ENCODE measurements at regions not wholly inside any gene's neighbourhood (a gene's known extent, or its start where the extent isn't known, plus 50 kb on each side); places are given as distances from the start of the nearest gene placed in this dataset.
A peak's percentile ranks its signal among the peaks of the same experiment; 100 is the strongest.

DNA sequence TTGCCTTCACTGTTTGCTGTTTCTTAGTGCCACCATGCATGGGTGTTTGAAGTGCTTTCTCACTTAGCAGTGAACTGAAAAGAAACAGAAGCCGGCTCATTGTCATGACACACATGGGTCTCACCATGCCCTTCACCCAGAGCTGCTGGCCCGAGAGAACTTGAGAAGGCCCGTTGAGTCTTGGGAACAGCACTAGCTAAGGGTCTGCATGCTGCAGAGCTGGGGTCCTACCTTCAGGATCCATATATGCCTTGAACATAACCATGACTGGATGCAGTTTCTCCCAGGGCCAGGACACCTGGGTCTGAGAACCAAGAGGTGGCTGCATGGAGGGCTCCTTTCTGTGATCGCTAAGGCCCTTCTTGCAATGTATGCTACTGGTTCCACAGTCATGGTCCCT, 245.5 kb upstream of the HS6ST1 start:
- DNase-seq = no peak

DNA sequence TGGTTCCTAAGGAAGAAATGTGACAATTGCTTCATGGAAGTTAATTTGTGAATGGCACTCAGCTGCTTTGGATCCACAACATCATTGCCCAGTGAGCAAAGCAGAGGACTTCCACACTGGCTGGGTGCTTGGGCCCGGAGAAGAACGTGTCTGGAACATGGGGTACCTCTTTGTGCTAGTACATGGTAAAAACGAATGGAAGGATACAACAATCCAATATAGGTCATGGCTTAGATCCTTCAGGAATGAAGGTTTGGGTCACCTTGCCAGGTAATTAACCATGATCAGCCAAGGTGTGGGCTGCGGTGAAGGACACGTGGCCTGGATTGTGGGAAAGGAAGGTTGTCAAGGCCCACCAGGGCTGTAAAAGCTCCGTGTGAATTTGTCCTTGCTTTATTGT, 245.9 kb upstream of the HS6ST1 start:
- DNase-seq = no peak

DNA sequence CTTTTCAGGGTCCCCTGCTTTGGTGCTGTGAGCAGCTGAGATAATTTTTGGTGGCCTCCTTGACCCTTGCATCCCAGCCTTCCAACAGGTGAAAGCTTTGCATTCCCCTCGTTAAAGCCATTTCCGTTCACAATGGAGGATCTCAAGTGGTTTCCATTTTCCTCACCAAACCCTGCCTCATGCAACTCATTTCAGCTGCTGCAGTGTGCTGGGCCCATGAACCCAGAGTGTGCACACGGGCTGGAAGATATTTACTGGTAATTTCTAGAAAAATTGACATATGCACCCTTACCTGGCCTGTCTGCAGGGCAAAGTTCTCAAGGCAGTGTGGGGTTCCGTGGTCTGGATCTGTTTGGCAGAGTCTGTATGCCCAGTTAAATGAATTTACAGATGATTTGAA, 246.8 kb upstream of the HS6ST1 start:
- DNase-seq = no peak

DNA sequence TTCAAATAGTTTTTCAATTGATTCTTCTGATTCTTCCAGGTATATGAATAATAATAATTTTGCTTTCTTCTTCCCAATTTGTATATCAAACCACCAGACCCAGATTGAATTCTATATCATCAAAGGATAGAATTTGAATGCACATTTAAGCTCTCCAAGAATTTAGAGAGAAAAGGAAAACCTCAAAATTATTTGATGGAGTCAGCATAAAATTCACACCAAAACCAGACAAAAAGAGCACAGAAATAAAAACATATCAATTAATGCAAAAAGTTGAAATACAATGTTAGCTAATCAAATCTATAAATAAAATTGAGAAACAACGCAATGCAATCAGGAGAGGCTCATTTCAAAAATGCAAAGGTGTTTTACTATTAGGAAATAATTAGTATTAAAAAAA, 248.0 kb upstream of the HS6ST1 start:
- DNase-seq = no peak

DNA sequence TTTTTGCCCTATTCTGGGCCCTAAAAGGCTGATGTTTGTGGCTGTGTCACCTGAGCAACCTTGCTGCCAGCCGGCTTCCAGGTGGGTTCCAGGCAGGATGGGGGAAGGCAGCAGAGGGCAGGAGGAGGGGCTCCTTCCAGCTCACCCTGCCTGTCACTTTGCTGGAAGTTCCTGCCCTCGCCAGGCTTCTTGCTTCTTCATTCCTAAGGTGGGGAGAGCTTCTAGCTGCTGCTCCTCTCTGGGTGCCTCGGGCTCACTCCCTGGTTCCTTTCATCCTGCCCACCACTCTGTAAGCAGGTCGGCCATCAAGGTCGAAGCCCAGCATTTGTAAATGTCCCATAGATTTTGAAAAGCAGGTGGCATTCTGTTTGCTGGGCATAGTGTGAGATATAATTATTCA, 249.4 kb upstream of the HS6ST1 start:
- no peak for DNase-seq

DNA sequence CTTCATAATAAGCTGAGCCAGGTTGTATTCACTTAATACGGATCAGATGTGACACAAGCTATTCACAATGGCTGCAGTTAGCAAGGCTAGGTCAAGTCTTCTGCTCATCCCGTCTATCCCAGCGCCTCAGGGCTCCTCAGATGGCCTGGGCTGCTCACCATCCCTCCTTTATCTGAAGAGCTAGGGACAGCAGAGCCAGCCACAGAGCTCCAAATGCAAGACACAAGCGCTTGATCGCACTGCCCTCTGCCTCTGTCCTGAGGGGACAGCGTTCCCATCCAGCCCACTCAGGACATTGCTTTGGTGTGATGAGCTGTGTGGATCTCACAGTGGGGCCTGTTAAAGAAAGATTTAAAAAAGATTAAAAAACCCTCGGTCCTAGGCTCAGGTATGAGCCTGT, 254.4 kb upstream of the HS6ST1 start:
- DNase-seq = no peak

DNA sequence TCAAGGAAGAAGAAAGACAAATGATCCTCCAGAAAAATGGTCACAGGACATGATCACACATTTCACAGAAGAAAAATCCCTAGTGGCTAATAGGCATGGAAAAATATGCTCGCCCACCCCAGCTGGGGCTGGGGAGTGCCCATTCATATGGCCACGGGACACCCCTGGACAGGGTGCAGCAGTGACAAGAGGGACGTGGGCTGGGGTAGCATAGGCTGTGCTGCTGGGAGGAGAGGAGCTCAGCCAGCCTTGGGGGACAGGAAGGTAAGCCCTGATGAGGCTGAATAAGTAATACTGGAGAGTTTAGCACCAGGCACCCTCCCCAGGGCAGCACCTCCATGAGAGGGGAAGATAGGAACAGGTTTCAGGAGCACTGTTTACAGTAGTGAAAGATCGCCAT, 254.9 kb upstream of the HS6ST1 start:
- DNase-seq = no peak

DNA sequence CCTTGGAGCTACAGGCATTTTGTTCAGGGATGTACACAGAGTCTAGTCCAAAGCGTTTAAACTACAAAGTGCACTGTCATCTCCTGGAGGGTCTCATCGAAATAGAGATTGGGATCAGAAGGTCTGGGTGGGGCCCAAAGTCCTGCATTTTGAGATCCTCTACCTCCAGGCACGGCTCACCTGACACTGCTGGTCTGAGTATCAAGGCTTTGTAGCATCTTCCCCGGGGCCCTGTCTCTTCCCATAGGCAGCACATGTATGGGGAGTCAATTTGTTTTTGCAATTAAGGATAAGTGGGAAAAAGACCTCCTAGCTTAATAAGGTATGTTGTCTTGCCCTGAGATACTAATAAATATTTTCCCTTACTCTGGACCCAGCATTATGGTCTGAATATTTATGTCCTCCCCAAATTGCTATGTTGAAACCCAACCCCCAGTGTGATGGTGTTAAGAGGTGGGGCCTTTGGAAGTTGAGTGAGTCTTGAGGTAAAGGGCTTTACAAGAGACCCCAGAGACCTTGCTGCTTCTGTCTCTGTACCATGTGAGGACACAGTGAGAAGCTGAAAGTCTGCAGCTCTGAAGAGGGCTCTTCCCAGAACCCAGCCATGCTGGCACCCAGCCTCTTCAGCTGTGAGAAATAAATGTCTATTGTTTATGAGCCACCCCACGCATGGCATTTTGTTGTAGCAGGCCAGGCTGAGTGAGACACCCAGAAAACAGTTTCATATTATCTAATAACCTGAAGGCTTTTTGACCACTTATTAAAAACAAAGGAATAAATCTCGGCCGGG, 258.7 kb upstream of the HS6ST1 start:
- DNase-seq = peak in 18 of 58 donors; percentile 8 to 58 (median 23)

DNA sequence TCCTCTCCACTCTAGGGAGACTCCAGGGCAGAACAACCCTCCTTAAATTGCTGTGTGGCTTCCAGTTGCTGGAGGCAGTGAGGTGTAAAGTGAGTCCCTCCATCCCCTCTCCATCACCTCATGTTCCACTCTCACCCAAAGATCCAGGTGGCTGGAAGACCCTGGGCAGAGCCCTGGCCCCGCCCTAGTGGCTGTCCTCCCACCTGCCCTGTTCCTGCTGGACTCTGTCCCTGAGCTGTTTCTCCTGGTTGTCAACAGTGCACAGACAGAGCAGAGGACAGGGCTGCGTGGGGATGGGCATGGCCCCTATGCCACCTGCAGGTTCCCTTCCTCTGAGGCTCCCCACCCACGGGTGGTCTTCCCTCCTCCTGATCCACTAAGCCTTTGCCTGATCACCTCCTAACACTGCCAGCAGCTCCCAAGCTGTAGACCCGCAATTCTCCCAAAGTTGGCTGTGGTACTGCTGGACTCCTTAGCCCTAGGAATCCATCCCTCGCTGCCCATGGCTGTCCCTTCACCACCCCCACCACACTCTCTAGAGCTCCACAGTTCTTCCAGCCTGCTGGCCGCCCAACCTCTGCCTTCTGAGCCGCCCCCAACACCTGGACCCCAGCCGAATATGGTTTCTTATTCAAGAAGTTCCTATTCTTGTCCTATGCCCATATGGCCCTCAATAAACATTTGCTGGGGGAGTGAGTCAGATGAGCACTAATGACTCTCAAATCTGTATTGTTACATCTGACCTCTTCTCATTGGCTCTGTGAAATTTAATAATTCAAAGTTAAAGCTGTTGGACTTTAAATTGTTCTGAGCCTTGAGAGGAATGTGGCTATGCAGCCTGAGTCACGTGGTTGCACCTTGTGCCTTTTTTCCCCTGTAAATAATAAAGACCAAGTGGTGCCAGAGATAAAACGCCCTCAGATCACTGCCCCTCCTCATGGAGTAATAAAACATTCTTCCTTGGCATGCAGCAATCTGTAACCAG, 260.0 kb upstream of the HS6ST1 start:
- DNase-seq = no peak

DNA sequence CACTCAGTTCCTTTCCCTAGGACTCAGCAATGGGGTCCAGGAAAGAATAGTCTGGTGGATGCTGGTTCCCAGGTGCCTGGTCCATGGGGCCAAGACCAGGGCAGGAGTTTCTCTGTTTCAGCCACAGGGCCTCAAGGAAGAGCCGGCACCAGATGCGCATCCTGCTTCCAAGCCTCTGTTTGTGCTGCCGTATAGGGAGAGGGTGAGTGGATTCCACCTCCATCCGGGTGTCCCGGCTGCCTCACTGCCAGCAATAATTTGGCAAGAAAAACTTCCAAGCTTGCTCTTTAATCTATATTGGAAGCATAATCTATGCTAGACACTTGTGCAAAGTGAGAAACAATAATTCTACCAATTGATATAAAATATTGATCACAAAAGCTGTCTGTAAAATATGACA, 261.2 kb upstream of the HS6ST1 start:
- DNase-seq = no peak

DNA sequence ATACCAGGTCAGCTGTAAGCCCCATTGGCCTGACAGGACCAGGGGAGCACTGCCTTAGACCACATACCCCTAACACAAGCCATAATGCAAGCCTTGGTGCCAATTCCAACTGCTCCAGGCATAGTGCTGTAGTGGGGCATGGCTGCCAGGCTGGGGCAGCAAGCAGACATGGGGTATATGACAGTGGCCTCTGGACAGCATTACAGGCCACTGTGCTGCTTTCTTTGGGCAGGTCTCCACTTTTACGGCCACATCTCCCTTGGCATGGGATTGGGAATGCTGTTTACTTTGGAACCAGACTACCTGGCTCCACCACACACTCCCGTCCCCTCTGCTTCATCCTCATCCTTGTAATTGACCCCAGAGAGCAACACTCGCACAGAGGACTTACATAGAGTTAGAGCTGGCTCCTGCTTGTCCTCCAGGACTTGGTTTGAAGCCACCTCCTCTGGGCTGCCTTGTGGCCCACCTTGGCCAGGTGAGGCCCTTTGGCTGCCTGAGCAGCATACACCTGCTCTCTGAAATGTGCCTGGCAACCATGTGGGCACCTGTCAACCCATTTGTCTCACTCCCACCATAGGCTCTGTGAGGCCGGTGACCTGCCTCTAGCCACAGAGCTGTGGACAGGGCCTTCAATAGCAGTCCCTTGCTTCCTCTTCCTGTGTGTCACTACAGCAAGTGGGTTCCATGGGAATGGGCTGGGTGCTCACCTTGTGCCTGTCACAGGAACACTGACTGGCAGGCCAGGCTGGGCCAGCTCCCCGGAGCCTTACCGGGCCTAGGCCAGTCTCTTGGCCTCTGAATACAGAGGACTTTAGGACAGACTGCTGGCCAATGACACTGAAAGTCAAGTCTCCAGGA, 262.6 kb upstream of the HS6ST1 start:
- no peak for DNase-seq

DNA sequence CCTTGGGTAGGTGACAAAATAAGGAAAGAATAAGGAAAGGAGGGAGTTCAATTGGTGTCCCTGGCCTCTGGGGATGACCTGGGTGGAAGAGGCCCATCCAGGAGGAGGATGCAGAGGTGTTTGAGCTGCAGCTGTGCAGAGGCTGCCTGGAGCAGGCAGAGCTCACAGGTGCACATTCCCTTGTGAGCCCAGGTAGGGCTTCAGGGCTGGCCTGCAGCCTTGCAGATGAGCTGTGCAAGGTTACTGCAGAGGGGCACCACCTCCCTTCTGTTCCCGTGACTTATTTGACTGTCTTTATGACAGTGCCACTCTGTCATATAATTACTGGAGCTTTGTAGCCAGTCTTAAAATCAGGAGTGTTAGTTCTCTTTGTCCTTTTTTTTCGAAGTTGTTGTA, 263.2 kb upstream of the HS6ST1 start:
- no peak for DNase-seq

DNA sequence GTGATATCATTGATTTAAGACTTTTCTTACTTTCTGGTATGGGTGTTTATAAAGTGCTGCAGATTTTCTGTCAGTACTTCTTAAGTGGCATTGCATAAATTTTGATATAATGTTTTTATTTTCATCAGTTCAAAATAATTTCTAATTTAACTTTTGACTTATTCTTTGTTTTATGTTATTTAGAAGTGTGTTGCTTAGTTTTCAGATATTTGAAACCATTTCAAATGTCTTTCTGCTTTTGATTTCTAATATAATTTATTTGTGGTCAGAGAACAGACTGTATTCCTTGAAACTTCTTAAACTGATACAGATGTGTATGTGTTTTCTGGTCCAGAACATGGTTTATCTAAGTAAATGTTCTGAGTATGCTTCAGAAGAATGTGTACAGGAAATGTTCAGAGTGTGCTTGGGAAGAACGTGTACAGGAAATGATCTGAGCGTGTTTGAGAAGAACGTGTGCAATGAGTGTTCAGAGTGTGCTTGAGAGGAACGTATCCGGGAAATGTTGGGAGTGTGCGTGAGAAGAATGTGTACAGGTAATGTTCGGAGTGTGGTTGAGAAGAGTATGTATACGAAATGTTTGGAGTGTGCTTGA, 265.7 kb upstream of the HS6ST1 start:
- DNase-seq = no peak

DNA sequence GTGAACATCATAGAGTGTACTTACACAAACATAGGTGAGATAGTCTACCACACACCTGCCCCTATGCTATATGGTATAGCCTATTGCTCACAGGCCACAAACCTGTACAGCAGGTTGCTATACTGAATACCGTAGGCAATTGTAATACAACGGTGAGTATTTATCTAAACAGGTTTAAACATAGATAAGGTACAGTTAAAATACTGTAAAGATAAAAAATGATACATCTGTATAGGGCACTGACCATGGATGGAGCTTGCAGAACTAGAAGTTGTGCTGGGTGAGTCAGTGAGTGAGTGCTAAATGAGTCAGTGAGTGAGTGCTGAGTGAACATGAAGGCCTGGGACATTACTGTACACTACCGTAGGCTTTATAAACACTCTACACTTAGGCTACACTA, 267.0 kb upstream of the HS6ST1 start:
- no peak for DNase-seq

DNA sequence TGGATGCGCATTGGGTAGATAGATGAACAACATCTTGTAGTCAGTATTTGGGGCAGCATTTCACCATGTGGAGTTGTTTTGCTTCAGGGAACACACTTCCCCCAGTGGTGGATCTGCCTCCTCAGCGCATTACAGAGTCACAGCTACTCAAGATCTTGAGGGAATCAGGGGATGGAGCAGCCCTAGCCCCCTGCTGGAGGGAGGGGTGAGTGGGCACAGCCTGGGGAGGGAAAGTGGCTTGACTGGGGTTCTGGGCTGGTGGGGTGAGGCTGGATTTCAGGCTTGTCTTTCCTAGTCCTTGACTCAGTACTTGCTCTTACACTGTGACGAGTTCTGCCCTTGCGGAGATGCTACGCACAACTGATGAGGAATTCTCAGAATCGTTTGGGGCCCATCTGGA, 271.0 kb upstream of the HS6ST1 start:
- DNase-seq = no peak

DNA sequence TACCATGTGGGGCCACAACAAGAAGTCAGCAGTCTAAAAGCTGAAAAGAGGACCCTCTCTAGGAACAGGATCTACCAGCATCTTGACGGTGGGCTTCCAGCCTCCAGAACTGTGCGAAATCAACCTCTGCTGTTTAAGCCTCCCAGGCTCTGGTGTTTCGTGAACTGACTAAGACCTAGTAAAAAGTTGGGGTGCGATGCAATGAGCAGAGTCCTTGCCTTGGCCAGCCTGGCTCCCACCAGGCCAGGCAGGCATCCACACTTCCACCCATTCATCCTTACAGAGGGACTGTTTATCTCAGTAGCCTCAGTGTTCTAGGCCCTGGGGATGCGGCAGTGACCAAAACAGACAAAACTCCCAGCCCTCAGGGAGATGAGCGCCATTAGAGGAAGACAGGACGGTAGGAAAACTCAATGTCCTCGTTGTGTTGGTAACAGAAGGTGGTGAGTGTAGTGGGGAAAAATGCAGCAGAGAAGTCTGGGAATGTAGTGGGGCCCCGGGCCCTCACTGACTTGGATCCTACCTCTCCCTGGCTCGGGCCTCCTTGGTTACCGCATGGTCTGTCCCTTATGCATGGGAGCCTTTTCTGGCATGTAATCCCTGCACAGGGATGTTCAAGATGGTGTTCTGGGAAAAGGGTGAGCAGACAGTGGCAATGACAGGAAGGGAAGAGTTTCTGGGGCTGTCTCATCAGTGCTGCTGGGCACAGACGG, 271.8 kb upstream of the HS6ST1 start:
- no peak for DNase-seq

DNA sequence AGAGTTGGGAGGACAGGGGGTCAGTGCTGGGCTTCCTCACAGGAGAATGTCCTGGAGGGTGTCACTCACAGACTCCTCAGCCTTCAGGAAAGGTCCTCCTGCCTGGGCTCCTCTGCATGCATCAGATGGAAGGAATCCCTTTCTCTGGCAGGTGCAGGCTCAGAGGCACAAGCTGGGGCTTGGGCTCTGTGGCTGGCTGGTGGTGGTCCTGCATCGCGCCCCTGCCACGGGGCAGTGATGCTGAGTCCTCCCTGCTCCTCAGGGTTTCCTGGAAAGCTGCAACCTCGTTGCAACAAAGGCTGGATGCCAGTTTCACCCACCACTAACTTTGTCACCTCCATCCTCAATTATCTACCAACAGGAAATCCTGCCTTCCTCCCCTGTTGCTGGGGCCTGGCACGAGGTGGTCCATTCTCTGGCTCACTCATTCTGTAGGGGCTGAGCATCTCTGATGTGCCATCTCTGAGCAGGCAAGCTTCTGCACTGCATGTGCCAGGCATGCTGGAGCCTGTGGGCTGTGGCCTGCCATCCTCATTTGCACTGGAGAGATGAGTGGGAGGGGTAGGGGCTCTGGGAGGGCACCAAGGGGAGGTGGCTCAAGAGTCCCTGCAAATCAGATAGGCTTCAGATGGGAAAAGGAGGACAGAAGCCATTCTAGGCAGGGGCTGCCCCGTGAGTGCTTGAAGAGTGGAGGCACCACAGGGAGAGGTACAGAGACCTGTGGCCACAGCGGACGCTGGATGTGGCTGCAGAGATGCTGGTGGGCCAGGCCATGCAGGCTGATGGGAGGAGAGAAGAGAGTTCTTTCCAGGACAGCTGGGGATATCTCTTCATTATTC, 272.6 kb upstream of the HS6ST1 start:
- DNase-seq = no peak

DNA sequence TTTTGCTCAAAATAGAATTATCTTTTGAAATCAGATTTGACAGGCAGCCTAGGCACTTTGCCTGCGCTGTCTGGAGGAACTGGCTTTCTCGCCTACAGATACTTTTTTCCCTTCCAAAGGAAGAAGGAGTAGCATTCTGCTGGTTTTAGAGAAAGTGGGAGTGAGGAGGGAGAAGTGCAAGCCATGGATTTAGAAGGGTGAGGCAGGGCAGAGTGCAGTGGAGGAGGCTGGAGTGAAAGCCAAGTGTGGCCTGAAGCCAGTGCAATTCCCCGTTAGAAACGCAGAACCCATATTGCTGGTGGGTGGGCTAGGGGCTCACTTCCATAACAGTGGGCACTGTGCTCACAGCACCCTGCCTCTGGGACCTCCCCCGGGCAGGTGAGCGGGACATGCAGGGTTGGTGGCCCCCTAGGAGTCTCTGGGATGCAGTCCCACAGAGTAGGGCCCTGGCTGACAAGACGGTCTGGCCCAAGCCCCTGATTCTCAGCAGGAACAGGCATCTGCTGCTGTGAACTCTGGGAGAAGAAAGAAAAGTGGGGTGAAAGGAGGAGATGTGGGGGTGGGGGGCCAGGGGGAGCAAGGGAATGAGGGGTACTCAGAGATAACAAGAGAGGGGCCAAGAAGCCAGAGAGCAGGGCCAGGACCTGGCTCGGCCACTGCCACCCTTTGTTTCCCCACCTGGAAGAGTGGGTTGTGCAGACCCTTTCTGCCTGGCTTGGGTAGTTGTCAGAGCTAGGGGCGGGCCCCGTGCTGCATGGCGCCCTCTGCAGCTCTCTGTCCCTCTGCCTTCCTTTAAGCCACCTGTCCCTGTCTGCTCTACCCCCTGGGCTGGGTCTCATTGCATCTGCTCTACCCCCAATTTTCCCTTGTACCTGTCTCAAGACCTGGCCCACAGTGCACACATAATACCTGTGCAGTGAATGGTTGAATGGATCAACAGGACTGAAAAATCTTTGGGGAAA, 273.5 kb upstream of the HS6ST1 start:
- DNase-seq = peak in 7 of 58 donors; percentile 4 to 27 (median 10)
